ENCODE measurements at regions not wholly inside any gene's neighbourhood (a gene's known extent, or its start where the extent isn't known, plus 50 kb on each side); places are given as distances from the start of the nearest gene placed in this dataset.

DNA sequence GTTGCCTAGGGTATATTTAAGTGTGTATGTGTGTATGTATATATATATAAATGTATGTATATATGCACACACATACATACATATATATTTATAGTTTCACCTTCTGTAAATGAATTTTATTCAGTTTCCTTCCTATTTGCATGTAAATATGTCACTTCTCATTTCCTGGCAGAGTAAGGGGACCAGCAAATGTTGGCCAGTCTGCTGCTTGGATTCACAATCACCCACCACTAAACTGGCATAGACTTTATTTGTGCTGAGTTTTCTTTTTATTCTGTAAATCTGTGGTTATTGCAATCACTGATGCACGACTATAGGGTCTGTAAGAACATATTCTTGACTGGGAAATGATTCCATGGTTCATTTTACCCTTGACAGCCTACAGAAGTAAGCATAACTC, 640.4 kb upstream of the FAM98A start:
- Histone ChIP-seq H2BK5ac (ENCODE audit: low read depth, low read length) (no peak overlapping the region), H3K4me3 (ENCODE audit: extremely low read depth in 1 of 4, insufficient read depth in 2 of 4, low read depth in 3 of 4, low read length in 4 of 4) (no peak overlapping the region), H2BK15ac (ENCODE audit: low read length) (no peak overlapping the region), H2AK5ac (ENCODE audit: low read depth, low read length) (no peak overlapping the region), H2BK12ac (ENCODE audit: low read depth, low read length) (no peak overlapping the region), H2BK20ac (ENCODE audit: low read length) (no peak overlapping the region), H3K4me2 (ENCODE audit: insufficient read depth in 1 of 2, low read depth in 2 of 2, low read length in 2 of 2) (no peak overlapping the region), H3K9ac (replicated peaks in 1 of 4; ENCODE audit: extremely low read depth in 1 of 4, low read depth in 3 of 4, low read length in 3 of 4) (no peak overlapping the region), H4K8ac (ENCODE audit: extremely low read depth, insufficient read depth, low read length) (no peak overlapping the region), H3K56ac (replicated peaks; ENCODE audit: insufficient read length, low read depth, low read length) (no peak overlapping the region), H3K27me3 (replicated peaks in 1 of 4; ENCODE audit: control insufficient read depth in 3 of 4, extremely low read depth in 1 of 4, insufficient read depth in 3 of 4, low read length in 3 of 4) (peaks cover 0 to 4% (median under 1%) of the 10 kb centered on the region in 4 experiments; a peak in 2 of 7 replicates), H3K36me3 (ENCODE audit: control insufficient read depth in 2 of 4, insufficient read depth in 4 of 4, low read length in 3 of 4) (no peaks in the 10 kb centered on the region; a peak in 1 of 8 replicates), H3K79me2 (ENCODE audit: control insufficient read depth in 1 of 2, insufficient read depth in 2 of 2, low read length in 2 of 2) (no peaks in the 10 kb centered on the region), H3K14ac (ENCODE audit: insufficient read length) (no peak overlapping the region), H2BK120ac (replicated peaks; ENCODE audit: low read depth, low read length) (no peak overlapping the region), H4K5ac (ENCODE audit: insufficient read length, low read depth, low read length) (no peak overlapping the region), H3K27ac (ENCODE audit: low read depth, low read length) (no peak overlapping the region), H2AFZ (ENCODE audit: low read length) (no peak overlapping the region), H3K9me3 (ENCODE audit: insufficient read depth in 2 of 2, low read depth in 1 of 2, low read length in 1 of 2) (peaks cover 3 to 4% of the 10 kb centered on the region in 2 experiments; a peak in 2 of 4 replicates), H3K4me1 (replicated peaks in 1 of 4; ENCODE audit: control insufficient read depth in 3 of 4, insufficient read depth in 4 of 4, low read length in 3 of 4) (no peaks in the 10 kb centered on the region), H4K20me1 (replicated peaks in 1 of 2; ENCODE audit: control insufficient read depth in 1 of 2, insufficient read depth in 2 of 2, low read length in 2 of 2) (no peaks in the 10 kb centered on the region), H3K18ac (ENCODE audit: extremely low read depth, low read length) (no peak overlapping the region), H3K79me1 (ENCODE audit: low read depth, low read length) (no peaks in the 10 kb centered on the region), H4K91ac (replicated peaks; ENCODE audit: insufficient read length, low read length) (no peak overlapping the region), H3K23me2 (ENCODE audit: low read depth, low read length) (no peaks in the 10 kb centered on the region), H3K4ac (replicated peaks; ENCODE audit: insufficient read length, low read depth, low read length) (no peak overlapping the region), H3K23ac (ENCODE audit: insufficient read length) (no peak overlapping the region)
- CTCF ChIA-PET (ENCODE audit: partially characterized antibody), result no interaction called here
- FAIRE-seq, result no peak
- DNase-seq (ENCODE audit: low read depth in 1 of 2, low spot score in 2 of 2), result no peak
- no peak for TF ChIP-seq BCL11A (IDR thresholded peaks at IDR 0.05; ENCODE audit: low read depth in 2 of 2, low read length in 2 of 2)
- no peak for TF ChIP-seq SP1 (IDR thresholded peaks at IDR 0.05; ENCODE audit: low read depth, low read length)
- TF ChIP-seq RNF2 (IDR thresholded peaks at IDR 0.05; ENCODE audit: borderline replicate concordance, low read depth, low read length, missing control alignments, poor library complexity, severe bottlenecking), result no peak
- no peak for TF ChIP-seq KDM4A (IDR thresholded peaks at IDR 0.05; ENCODE audit: low read depth, low read length, severe bottlenecking)
- no peak for TF ChIP-seq SP2 (IDR thresholded peaks at IDR 0.05; ENCODE audit: low read length)
- no peak for TF ChIP-seq SIRT6 (IDR thresholded peaks at IDR 0.05; ENCODE audit: low read length)
- no peak for TF ChIP-seq JUND (IDR thresholded peaks at IDR 0.05; ENCODE audit: low read length)
- no peak for TF ChIP-seq SRF (IDR thresholded peaks at IDR 0.05; ENCODE audit: low read depth, low read length)
- no peak for TF ChIP-seq GTF2F1 (IDR thresholded peaks at IDR 0.05; ENCODE audit: borderline replicate concordance, low read depth, low read length)
- TF ChIP-seq EGR1 (IDR thresholded peaks at IDR 0.05; ENCODE audit: borderline replicate concordance, low read depth, low read length), result no peak
- no peak for TF ChIP-seq YY1 (IDR thresholded peaks at IDR 0.05; ENCODE audit: low read depth, low read length)
- TF ChIP-seq HDAC2 (IDR thresholded peaks at IDR 0.05; ENCODE audit: borderline replicate concordance in 1 of 2, low read depth in 2 of 2, low read length in 2 of 2), result no peak
- no peak for TF ChIP-seq CHD2 (IDR thresholded peaks at IDR 0.05; ENCODE audit: low read length)
- no peak for TF ChIP-seq SAP30 (IDR thresholded peaks at IDR 0.05; ENCODE audit: insufficient read depth, insufficient replicate concordance, low read length)
- no peak for TF ChIP-seq RAD21 (IDR thresholded peaks at IDR 0.05 in 1 of 2, conservative IDR thresholded peaks at IDR 0.05 in 1 of 2; ENCODE audit: low read depth in 2 of 2, low read length in 2 of 2)
- POLR2A ChIA-PET (ENCODE audit: partially characterized antibody), result no interaction called here
- 88% methylated on average over 1 of the region's 1 CpG; no CpG with 5 or more reads in 1 of the 2 experiments for WGBS, 2 experiments (ENCODE audit: extremely low coverage in 1 of 2, insufficient coverage in 1 of 2, insufficient read length in 1 of 2, insufficient replicate concordance in 2 of 2, low coverage in 1 of 2, low lambda C conversion rate in 2 of 2, missing lambda C conversion rate in 1 of 2)

All from H1 (cell line).